ENCODE measurements at regions not wholly inside any gene's neighbourhood (a gene's known extent, or its start where the extent isn't known, plus 50 kb on each side); places are given as distances from the start of the nearest gene placed in this dataset.

DNA sequence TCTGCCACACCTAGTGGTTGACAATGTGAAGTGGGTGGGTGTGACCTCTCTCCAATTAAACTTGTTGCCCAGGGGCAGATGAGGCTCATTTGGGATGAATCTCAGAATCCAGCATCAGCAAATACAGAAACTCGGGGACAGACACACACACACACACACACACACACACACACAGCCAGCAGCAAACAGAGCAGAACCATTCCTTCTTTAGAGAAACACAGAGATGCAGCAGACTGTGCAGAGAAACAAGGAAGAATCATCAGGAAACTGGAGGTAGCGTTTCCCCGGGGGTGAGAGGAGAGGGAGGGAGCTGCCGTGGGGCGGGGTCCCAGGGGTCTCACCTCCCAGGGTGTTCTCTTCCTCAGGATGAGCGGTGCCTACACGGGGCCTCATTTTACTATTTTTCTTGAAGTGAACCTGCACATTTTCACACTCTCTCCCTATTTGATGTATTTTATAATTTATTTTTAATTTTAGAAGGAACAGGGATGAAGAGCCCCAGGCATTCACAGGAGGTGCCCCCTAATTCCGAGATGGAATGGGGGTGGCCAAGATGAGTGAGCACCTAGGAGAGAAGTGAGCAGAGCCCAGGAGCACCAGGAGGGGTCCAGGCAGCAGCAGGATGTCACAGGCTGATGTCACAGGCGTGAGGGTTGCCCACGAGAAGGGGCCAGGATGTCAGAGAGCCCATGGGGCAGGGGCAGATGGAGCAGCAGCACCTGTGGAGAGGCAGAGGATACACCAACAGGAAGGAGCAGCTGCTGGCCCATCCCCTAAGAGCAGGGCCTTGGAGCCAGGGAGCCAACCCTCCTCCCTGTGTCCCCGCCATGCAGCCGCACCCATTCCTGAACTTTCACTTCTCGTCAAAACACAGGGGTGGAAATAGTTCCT lies 85.3 kb upstream of the PPP2R2D start:
- TF ChIP-seq, protein P1, sequence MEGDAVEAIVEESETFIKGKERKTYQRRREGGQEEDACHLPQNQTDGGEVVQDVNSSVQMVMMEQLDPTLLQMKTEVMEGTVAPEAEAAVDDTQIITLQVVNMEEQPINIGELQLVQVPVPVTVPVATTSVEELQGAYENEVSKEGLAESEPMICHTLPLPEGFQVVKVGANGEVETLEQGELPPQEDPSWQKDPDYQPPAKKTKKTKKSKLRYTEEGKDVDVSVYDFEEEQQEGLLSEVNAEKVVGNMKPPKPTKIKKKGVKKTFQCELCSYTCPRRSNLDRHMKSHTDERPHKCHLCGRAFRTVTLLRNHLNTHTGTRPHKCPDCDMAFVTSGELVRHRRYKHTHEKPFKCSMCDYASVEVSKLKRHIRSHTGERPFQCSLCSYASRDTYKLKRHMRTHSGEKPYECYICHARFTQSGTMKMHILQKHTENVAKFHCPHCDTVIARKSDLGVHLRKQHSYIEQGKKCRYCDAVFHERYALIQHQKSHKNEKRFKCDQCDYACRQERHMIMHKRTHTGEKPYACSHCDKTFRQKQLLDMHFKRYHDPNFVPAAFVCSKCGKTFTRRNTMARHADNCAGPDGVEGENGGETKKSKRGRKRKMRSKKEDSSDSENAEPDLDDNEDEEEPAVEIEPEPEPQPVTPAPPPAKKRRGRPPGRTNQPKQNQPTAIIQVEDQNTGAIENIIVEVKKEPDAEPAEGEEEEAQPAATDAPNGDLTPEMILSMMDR (IDR thresholded peaks at IDR 0.05; ENCODE audit: poor library complexity, severe bottlenecking), result no peak
- TF ChIP-seq POLR2AphosphoS5 (IDR thresholded peaks at IDR 0.05), result no peak
- TF ChIP-seq TAF1 (IDR thresholded peaks at IDR 0.05; ENCODE audit: low read depth), result no peak
- TF ChIP-seq, protein P2, sequence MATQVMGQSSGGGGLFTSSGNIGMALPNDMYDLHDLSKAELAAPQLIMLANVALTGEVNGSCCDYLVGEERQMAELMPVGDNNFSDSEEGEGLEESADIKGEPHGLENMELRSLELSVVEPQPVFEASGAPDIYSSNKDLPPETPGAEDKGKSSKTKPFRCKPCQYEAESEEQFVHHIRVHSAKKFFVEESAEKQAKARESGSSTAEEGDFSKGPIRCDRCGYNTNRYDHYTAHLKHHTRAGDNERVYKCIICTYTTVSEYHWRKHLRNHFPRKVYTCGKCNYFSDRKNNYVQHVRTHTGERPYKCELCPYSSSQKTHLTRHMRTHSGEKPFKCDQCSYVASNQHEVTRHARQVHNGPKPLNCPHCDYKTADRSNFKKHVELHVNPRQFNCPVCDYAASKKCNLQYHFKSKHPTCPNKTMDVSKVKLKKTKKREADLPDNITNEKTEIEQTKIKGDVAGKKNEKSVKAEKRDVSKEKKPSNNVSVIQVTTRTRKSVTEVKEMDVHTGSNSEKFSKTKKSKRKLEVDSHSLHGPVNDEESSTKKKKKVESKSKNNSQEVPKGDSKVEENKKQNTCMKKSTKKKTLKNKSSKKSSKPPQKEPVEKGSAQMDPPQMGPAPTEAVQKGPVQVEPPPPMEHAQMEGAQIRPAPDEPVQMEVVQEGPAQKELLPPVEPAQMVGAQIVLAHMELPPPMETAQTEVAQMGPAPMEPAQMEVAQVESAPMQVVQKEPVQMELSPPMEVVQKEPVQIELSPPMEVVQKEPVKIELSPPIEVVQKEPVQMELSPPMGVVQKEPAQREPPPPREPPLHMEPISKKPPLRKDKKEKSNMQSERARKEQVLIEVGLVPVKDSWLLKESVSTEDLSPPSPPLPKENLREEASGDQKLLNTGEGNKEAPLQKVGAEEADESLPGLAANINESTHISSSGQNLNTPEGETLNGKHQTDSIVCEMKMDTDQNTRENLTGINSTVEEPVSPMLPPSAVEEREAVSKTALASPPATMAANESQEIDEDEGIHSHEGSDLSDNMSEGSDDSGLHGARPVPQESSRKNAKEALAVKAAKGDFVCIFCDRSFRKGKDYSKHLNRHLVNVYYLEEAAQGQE (IDR thresholded peaks at IDR 0.05; ENCODE audit: borderline replicate concordance), result no peak
- TF ChIP-seq EZH2 (IDR thresholded peaks at IDR 0.05; ENCODE audit: borderline replicate concordance, insufficient read depth, low read length, poor library complexity, severe bottlenecking), result no peak
